ENCODE measurements at regions not wholly inside any gene's neighbourhood (a gene's known extent, or its start where the extent isn't known, plus 50 kb on each side); places are given as distances from the start of the nearest gene placed in this dataset.

DNA sequence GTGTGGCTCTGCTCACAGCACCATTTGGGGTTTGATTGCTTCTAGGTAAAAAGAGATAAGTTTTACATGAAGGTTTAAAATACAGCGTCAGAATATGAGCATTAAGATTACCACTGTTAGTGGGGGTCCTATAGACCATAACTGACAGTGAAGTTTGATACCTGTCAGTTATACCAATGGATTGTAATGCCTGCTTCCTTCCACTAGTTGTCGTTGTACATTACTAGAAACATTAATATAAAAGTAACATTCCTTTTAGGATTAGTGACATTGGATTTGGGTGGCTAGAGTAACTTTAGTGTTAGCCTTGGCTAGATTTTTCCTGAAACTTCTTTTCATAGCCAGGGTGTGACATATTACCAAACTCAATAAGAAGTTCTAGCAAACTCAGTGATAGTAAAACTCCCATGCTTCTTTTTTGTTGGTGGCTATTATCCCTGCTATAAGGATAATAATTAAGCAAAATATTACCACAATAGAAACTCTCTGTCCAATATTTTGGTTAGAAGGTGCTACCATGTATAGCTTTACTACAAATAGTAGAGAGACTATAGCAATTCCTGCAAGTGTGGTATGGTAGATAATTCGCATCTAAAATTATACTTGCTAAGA is 57.1 kb downstream of the FAM181B start:
- Mint-ChIP-seq H3K27me3 (peaks cover 14% of the 10 kb centered on the region), H3K36me3 (no peaks in the 10 kb centered on the region), H3K27ac (no peak overlapping the region), H3K4me1 (no peaks in the 10 kb centered on the region), H3K4me3 (no peak overlapping the region), H3K9me3 (peaks cover under 1 to 3% (median 3%) of the 10 kb centered on the region in 3 donors)

DNA sequence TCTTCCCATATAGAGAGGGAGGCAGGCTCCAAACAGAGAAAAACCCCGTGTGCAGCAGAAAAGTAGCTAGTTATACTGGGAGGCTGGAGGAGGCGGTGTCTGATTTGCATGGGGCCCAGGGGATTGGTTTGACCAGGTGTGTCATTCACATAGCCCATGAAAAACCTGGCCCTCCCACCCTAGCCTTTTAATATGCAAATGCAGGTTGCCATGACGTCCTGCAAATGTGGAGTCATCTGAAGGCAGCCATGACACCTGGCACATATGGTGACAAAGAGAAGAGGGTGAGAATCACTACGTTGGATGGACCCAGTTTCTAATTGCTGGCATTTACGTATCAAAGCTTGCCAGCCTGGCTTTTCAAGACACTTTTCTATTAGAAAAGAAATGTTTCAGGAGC is 57.8 kb downstream of the FAM181B start:
- Mint-ChIP-seq H3K27ac (no peak overlapping the region), H3K4me1 (no peaks in the 10 kb centered on the region), H3K36me3 (no peaks in the 10 kb centered on the region), H3K27me3 (peaks cover 14% of the 10 kb centered on the region), H3K4me3 (no peak overlapping the region), H3K9me3 (peaks cover 0 to 3% (median 3%) of the 10 kb centered on the region in 3 donors)

- Mint-ChIP-seq H3K9me3 (no peaks in the 10 kb centered on the region), H3K4me3 (no peak overlapping the region), H3K4me1 (no peaks in the 10 kb centered on the region), H3K27ac (no peak overlapping the region), H3K36me3 (no peaks in the 10 kb centered on the region), H3K27me3 (peaks cover 11% of the 10 kb centered on the region)
These were observed 60.0 kb downstream of the FAM181B start for GRCh38 chr11:82673631-82674030.

DNA sequence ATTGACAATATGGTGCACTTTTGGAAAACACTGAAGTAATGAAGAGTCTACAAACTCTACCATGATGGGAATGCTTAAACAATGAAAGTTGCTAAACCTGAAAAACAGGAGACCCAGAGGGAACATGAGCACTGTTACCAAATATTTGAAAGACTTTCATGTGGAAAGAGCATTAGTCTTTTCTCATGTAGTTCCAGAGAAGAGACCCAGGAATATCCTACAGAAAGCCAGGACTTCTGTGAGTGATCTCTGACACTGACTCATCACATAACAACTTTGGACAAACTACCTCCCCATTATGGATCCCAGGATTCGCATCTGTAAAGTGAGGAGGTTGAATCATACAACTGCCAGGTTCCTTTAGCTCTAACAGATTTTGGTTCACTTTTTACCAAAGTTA is 62.2 kb downstream of the FAM181B start:
- no peaks in the 10 kb centered on the region for H3K4me1 Mint-ChIP-seq
- H3K27me3 Mint-ChIP-seq, result peaks cover 11% of the 10 kb centered on the region
- H3K9me3 Mint-ChIP-seq, result no peaks in the 10 kb centered on the region
- no peaks in the 10 kb centered on the region for H3K36me3 Mint-ChIP-seq
- H3K4me3 Mint-ChIP-seq, result no peak overlapping the region
- H3K27ac Mint-ChIP-seq, result no peak overlapping the region

GRCh38 chr11:82663535-82663934 is 70.1 kb downstream of the FAM181B start:
- Mint-ChIP-seq H3K27ac (no peak overlapping the region), H3K27me3 (no peaks in the 10 kb centered on the region), H3K4me3 (no peak overlapping the region), H3K36me3 (no peaks in the 10 kb centered on the region), H3K4me1 (no peaks in the 10 kb centered on the region), H3K9me3 (no peaks in the 10 kb centered on the region)

DNA sequence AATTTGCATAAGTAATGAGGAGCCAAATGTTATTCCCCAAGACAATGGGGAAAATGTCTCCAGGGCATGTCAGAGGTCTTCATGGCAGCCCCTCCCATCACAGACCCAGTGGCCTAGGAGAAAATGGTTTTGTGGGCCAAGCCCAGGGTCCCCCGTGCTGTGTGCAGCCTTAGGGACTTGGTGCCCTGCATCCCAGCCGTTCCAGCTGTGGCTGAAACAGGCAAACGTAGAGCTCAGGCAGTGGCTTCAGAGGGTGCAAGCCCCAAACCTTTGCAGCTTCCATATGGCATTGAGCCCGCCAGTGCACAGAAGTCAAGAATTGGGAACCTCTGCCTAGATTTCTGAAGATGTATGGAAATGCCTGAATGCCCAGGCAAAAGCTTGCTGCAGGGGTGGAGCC is 79.9 kb downstream of the FAM181B start:
- Mint-ChIP-seq H3K4me1 (no peaks in the 10 kb centered on the region), H3K4me3 (no peak overlapping the region), H3K36me3 (peaks cover 2% of the 10 kb centered on the region), H3K27me3 (peaks cover 10% of the 10 kb centered on the region), H3K27ac (no peak overlapping the region), H3K9me3 (peaks cover 2 to 4% (median 4%) of the 10 kb centered on the region in 3 donors)

GRCh38 chr11:82639251-82639650 is 94.4 kb downstream of the FAM181B start:
- Mint-ChIP-seq H3K36me3 (no peaks in the 10 kb centered on the region), H3K27me3 (peaks cover 3% of the 10 kb centered on the region), H3K9me3 (peaks cover 0 to 4% (median 0%) of the 10 kb centered on the region in 3 donors), H3K27ac (no peak overlapping the region), H3K4me3 (no peak overlapping the region), H3K4me1 (no peaks in the 10 kb centered on the region)

DNA sequence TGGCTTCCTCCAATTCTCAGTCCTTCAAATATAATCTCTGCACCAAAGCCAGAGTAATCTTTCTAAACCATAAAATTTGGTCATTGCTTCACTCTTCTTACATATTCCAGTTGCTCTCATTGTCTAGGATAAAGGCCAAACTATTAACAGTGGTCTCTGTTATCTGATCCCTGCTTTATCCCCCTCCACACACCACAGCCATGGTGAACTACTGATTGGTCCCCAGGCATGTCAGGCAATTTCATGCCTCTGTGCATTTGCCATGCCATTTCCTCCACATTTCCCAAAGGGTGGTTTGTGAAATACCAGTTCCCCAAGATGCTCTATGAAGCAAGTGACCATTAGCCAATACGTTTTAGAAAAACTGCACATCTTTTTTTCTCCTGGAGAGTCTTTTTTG is 97.0 kb downstream of the FAM181B start:
- Mint-ChIP-seq H3K27me3 (peaks cover 3% of the 10 kb centered on the region), H3K9me3 (peaks cover 0 to 5% (median 0%) of the 10 kb centered on the region in 3 donors), H3K4me3 (no peak overlapping the region), H3K4me1 (no peaks in the 10 kb centered on the region), H3K36me3 (no peaks in the 10 kb centered on the region), H3K27ac (no peak overlapping the region)

- H3K27me3 Mint-ChIP-seq, result peaks cover 3% of the 10 kb centered on the region
- no peaks in the 10 kb centered on the region for H3K36me3 Mint-ChIP-seq
- no peak overlapping the region for H3K4me3 Mint-ChIP-seq
- no peak overlapping the region for H3K27ac Mint-ChIP-seq
- no peaks in the 10 kb centered on the region for H3K4me1 Mint-ChIP-seq
- H3K9me3 Mint-ChIP-seq, result peaks cover 0 to 5% (median 0%) of the 10 kb centered on the region in 3 donors
These were observed 99.6 kb downstream of the FAM181B start for GRCh38 chr11:82634091-82634490.

GRCh38 chr11:82631722-82632630 is 101.7 kb downstream of the FAM181B start:
- Mint-ChIP-seq H3K27me3 (peaks cover 2% of the 10 kb centered on the region), H3K9me3 (peaks cover 0 to 6% (median 5%) of the 10 kb centered on the region in 3 donors), H3K36me3 (no peaks in the 10 kb centered on the region), H3K4me3 (no peak overlapping the region), H3K27ac (no peak overlapping the region), H3K4me1 (no peaks in the 10 kb centered on the region)

- no peak overlapping the region for H3K27ac Mint-ChIP-seq
- H3K36me3 Mint-ChIP-seq, result peaks cover 1% of the 10 kb centered on the region
- H3K4me3 Mint-ChIP-seq, result no peak overlapping the region
- H3K27me3 Mint-ChIP-seq, result no peaks in the 10 kb centered on the region
- H3K9me3 Mint-ChIP-seq, result no peaks in the 10 kb centered on the region
- H3K4me1 Mint-ChIP-seq, result no peaks in the 10 kb centered on the region
These were observed 123.0 kb downstream of the FAM181B start for GRCh38 chr11:82610671-82611070.

DNA sequence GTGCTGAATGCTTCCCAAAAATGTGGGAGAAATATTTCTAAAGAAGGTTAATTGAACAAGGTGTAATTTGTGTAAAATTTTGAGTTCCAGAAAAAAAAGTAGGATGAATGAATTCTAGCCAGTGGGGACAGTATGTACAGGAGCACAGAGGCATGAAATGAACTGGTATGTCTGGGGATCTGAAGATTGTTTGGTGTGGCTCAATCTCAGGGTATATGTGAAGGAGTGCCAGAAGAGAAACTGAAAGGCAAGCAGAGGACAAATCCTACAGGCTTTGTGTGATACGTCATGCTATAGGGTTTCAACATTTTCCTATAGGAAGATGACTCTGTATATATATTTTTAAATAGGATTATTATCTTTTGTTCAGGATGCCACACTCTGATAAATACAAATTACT is 126.9 kb downstream of the FAM181B start:
- H3K27me3 Mint-ChIP-seq, result no peaks in the 10 kb centered on the region
- no peaks in the 10 kb centered on the region for H3K4me1 Mint-ChIP-seq
- no peak overlapping the region for H3K4me3 Mint-ChIP-seq
- H3K36me3 Mint-ChIP-seq, result peaks cover 1% of the 10 kb centered on the region
- no peak overlapping the region for H3K27ac Mint-ChIP-seq
- no peaks in the 10 kb centered on the region for H3K9me3 Mint-ChIP-seq

- H3K9me3 Mint-ChIP-seq, result no peaks in the 10 kb centered on the region
- no peak overlapping the region for H3K27ac Mint-ChIP-seq
- no peaks in the 10 kb centered on the region for H3K36me3 Mint-ChIP-seq
- no peak overlapping the region for H3K4me3 Mint-ChIP-seq
- H3K27me3 Mint-ChIP-seq, result no peaks in the 10 kb centered on the region
- H3K4me1 Mint-ChIP-seq, result no peaks in the 10 kb centered on the region
These were observed 132.0 kb downstream of the FAM181B start for GRCh38 chr11:82601711-82602110.

DNA sequence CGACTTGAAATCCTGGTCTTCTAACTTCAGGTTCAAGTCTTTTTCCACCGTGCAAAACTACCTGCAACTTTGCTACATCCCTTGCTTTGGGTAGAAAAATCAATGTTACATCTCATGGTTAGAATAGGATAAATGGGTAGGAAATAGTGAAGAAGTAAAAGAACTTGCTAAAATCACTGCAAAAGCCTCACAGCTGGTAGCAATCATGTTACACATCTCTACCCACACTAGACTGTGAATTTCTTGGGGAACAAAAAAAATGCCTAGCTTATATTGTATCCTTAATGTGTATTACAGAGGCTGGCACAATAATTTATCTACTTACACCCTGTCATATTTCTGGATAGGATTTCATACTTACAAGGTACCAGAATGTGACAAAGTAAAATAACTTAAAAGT is 133.8 kb downstream of the FAM181B start:
- Mint-ChIP-seq H3K4me3 (no peak overlapping the region), H3K9me3 (no peaks in the 10 kb centered on the region), H3K36me3 (no peaks in the 10 kb centered on the region), H3K27ac (no peak overlapping the region), H3K4me1 (no peaks in the 10 kb centered on the region), H3K27me3 (no peaks in the 10 kb centered on the region)

DNA sequence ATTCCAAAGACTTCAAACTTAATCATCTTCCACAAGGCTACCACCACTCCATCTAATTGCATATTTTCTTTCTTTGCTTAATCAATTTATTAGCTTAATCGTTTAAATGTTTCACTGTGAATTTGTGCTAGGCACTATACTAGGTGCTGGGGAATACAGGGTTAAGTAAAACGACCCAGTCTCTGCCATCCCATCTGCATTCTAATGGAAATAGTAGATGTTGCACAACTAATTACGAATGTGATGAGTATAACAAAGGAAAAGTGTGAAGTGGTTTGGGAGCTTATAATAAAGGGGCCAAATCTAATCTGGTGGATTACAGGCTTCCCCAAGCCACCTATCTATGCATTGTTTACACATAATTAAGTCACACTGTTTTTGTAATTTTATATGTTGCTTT is 147.1 kb downstream of the FAM181B start:
- Mint-ChIP-seq H3K9me3 (peaks cover 2 to 5% (median 4%) of the 10 kb centered on the region in 3 donors), H3K27me3 (no peaks in the 10 kb centered on the region), H3K4me3 (no peak overlapping the region), H3K4me1 (no peaks in the 10 kb centered on the region), H3K36me3 (no peaks in the 10 kb centered on the region), H3K27ac (no peak overlapping the region)

- Mint-ChIP-seq H3K4me3 (no peak overlapping the region), H3K27ac (no peak overlapping the region), H3K4me1 (no peaks in the 10 kb centered on the region), H3K9me3 (peaks cover 0 to 4% (median 4%) of the 10 kb centered on the region in 3 donors), H3K27me3 (peaks cover 7% of the 10 kb centered on the region), H3K36me3 (no peaks in the 10 kb centered on the region)
These were observed 156.4 kb downstream of the FAM181B start for GRCh38 chr11:82577246-82577645.

All from IgD-negative memory B cell (primary cell).